ENCODE measurements at regions not wholly inside any gene's neighbourhood (a gene's known extent, or its start where the extent isn't known, plus 50 kb on each side); places are given as distances from the start of the nearest gene placed in this dataset.

DNA sequence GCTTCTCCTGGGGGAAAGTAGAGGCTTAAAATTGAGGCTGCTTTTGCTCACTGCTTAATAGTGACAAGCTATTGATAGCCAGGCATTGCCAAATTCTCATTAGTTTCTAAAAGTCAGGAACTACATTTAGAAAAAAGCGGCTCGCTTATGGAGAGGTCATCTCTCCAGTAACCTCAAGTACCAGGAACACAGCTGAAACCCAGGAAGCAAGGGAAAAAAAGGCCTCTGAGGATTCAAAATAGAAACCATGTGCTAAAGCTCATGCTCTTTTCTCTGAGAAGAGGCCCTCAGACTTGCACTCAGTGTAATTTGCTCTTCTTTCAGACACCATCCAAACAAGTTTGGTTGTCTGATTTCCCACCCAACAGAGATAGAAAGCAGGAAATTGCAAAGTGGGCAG, 261.4 kb upstream of the USP25 start:
- TF ChIP-seq ZNF331 (CRISPR knock-in tag; IDR thresholded peaks at IDR 0.05; ENCODE audit: low read depth): no peak
- TF ChIP-seq, protein P1, sequence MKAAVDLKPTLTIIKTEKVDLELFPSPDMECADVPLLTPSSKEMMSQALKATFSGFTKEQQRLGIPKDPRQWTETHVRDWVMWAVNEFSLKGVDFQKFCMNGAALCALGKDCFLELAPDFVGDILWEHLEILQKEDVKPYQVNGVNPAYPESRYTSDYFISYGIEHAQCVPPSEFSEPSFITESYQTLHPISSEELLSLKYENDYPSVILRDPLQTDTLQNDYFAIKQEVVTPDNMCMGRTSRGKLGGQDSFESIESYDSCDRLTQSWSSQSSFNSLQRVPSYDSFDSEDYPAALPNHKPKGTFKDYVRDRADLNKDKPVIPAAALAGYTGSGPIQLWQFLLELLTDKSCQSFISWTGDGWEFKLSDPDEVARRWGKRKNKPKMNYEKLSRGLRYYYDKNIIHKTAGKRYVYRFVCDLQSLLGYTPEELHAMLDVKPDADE (IDR thresholded peaks at IDR 0.05): no peak
- TF ChIP-seq CREB1 (CRISPR knock-in tag; IDR thresholded peaks at IDR 0.05; ENCODE audit: low read depth): no peak
- TF ChIP-seq EZH2phosphoT487 (IDR thresholded peaks at IDR 0.05; ENCODE audit: unreplicated experiment): no peak
- no peak for TF ChIP-seq POLR2AphosphoS5 (IDR thresholded peaks at IDR 0.05; ENCODE audit: low read depth)
- no peak for TF ChIP-seq STAT1 (IDR thresholded peaks at IDR 0.05; ENCODE audit: unreplicated experiment)
- TF ChIP-seq NANOG (IDR thresholded peaks at IDR 0.05; ENCODE audit: borderline replicate concordance): no peak
- TF ChIP-seq, protein P2, sequence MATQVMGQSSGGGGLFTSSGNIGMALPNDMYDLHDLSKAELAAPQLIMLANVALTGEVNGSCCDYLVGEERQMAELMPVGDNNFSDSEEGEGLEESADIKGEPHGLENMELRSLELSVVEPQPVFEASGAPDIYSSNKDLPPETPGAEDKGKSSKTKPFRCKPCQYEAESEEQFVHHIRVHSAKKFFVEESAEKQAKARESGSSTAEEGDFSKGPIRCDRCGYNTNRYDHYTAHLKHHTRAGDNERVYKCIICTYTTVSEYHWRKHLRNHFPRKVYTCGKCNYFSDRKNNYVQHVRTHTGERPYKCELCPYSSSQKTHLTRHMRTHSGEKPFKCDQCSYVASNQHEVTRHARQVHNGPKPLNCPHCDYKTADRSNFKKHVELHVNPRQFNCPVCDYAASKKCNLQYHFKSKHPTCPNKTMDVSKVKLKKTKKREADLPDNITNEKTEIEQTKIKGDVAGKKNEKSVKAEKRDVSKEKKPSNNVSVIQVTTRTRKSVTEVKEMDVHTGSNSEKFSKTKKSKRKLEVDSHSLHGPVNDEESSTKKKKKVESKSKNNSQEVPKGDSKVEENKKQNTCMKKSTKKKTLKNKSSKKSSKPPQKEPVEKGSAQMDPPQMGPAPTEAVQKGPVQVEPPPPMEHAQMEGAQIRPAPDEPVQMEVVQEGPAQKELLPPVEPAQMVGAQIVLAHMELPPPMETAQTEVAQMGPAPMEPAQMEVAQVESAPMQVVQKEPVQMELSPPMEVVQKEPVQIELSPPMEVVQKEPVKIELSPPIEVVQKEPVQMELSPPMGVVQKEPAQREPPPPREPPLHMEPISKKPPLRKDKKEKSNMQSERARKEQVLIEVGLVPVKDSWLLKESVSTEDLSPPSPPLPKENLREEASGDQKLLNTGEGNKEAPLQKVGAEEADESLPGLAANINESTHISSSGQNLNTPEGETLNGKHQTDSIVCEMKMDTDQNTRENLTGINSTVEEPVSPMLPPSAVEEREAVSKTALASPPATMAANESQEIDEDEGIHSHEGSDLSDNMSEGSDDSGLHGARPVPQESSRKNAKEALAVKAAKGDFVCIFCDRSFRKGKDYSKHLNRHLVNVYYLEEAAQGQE (IDR thresholded peaks at IDR 0.05; ENCODE audit: unreplicated experiment): no peak
- TF ChIP-seq ZNF114 (CRISPR knock-in tag; IDR thresholded peaks at IDR 0.05): no peak
- TF ChIP-seq EZH2 (IDR thresholded peaks at IDR 0.05; ENCODE audit: low read depth, unreplicated experiment): no peak
- TF ChIP-seq, protein P3, sequence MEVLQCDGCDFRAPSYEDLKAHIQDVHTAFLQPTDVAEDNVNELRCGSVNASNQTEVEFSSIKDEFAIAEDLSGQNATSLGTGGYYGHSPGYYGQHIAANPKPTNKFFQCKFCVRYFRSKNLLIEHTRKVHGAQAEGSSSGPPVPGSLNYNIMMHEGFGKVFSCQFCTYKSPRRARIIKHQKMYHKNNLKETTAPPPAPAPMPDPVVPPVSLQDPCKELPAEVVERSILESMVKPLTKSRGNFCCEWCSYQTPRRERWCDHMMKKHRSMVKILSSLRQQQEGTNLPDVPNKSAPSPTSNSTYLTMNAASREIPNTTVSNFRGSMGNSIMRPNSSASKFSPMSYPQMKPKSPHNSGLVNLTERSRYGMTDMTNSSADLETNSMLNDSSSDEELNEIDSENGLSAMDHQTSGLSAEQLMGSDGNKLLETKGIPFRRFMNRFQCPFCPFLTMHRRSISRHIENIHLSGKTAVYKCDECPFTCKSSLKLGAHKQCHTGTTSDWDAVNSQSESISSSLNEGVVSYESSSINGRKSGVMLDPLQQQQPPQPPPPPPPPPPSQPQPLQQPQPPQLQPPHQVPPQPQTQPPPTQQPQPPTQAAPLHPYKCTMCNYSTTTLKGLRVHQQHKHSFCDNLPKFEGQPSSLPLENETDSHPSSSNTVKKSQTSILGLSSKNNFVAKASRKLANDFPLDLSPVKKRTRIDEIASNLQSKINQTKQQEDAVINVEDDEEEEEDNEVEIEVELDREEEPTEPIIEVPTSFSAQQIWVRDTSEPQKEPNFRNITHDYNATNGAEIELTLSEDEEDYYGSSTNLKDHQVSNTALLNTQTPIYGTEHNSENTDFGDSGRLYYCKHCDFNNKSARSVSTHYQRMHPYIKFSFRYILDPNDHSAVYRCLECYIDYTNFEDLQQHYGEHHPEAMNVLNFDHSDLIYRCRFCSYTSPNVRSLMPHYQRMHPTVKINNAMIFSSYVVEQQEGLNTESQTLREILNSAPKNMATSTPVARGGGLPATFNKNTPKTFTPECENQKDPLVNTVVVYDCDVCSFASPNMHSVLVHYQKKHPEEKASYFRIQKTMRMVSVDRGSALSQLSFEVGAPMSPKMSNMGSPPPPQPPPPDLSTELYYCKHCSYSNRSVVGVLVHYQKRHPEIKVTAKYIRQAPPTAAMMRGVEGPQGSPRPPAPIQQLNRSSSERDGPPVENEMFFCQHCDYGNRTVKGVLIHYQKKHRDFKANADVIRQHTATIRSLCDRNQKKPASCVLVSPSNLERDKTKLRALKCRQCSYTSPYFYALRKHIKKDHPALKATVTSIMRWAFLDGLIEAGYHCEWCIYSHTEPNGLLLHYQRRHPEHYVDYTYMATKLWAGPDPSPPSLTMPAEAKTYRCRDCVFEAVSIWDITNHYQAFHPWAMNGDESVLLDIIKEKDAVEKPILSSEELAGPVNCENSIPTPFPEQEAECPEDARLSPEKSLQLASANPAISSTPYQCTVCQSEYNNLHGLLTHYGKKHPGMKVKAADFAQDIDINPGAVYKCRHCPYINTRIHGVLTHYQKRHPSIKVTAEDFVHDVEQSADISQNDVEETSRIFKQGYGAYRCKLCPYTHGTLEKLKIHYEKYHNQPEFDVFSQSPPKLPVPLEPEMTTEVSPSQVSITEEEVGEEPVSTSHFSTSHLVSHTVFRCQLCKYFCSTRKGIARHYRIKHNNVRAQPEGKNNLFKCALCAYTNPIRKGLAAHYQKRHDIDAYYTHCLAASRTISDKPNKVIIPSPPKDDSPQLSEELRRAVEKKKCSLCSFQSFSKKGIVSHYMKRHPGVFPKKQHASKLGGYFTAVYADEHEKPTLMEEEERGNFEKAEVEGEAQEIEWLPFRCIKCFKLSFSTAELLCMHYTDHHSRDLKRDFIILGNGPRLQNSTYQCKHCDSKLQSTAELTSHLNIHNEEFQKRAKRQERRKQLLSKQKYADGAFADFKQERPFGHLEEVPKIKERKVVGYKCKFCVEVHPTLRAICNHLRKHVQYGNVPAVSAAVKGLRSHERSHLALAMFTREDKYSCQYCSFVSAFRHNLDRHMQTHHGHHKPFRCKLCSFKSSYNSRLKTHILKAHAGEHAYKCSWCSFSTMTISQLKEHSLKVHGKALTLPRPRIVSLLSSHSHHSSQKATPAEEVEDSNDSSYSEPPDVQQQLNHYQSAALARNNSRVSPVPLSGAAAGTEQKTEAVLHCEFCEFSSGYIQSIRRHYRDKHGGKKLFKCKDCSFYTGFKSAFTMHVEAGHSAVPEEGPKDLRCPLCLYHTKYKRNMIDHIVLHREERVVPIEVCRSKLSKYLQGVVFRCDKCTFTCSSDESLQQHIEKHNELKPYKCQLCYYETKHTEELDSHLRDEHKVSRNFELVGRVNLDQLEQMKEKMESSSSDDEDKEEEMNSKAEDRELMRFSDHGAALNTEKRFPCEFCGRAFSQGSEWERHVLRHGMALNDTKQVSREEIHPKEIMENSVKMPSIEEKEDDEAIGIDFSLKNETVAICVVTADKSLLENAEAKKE (CRISPR knock-in tag; IDR thresholded peaks at IDR 0.05): no peak
- TF ChIP-seq, protein P4, sequence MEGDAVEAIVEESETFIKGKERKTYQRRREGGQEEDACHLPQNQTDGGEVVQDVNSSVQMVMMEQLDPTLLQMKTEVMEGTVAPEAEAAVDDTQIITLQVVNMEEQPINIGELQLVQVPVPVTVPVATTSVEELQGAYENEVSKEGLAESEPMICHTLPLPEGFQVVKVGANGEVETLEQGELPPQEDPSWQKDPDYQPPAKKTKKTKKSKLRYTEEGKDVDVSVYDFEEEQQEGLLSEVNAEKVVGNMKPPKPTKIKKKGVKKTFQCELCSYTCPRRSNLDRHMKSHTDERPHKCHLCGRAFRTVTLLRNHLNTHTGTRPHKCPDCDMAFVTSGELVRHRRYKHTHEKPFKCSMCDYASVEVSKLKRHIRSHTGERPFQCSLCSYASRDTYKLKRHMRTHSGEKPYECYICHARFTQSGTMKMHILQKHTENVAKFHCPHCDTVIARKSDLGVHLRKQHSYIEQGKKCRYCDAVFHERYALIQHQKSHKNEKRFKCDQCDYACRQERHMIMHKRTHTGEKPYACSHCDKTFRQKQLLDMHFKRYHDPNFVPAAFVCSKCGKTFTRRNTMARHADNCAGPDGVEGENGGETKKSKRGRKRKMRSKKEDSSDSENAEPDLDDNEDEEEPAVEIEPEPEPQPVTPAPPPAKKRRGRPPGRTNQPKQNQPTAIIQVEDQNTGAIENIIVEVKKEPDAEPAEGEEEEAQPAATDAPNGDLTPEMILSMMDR (conservative IDR thresholded peaks at IDR 0.05; ENCODE audit: low read depth in 2 of 2): no peak
- TF ChIP-seq JUNB (IDR thresholded peaks at IDR 0.05; ENCODE audit: unreplicated experiment): no peak
- no peaks in the 10 kb centered on the region for H3K79me2 ChIP-seq (replicated peaks; ENCODE audit: insufficient read depth)
- no peak overlapping the region for H3K4me3 Mint-ChIP-seq
- H3K4me1 ChIP-seq (ENCODE audit: insufficient read depth): no peaks in the 10 kb centered on the region
- H2AFZ ChIP-seq: 0 out of 2 replicates have a peak overlapping the region, but pooled peaks have one; percentile 81
- no peaks in the 10 kb centered on the region for H3K36me3 Mint-ChIP-seq (ENCODE audit: low read depth)
- no peak overlapping the region for H3K4me2 ChIP-seq
- DNase-seq (ENCODE audit: low spot score) (no peak), ATAC-seq (no peak)
- no peak overlapping the region for H3K27ac ChIP-seq (ENCODE audit: low read depth)
- peaks cover 10% of the 10 kb centered on the region; the same call in 1 of the 2 replicates for H3K9me2 ChIP-seq (ENCODE audit: insufficient read depth)
- H3K27me3 ChIP-seq (ENCODE audit: insufficient read depth): no peaks in the 10 kb centered on the region
- H3K4me1 Mint-ChIP-seq: no peaks in the 10 kb centered on the region; the same call in 2 of the 3 replicates
- H3F3A ChIP-seq (replicated peaks; ENCODE audit: low read depth): no peaks in the 10 kb centered on the region
- H4K20me1 ChIP-seq (replicated peaks; ENCODE audit: insufficient read depth): no peaks in the 10 kb centered on the region
- H3K9me3 Mint-ChIP-seq: no peaks in the 10 kb centered on the region
- H3K27ac Mint-ChIP-seq: no peak overlapping the region; the same call in 1 of the 2 replicates
- no peaks in the 10 kb centered on the region for H3K36me3 ChIP-seq (ENCODE audit: insufficient read depth)
- no peak overlapping the region for H3K4me3 ChIP-seq
- no peaks in the 10 kb centered on the region for H3K27me3 Mint-ChIP-seq (ENCODE audit: insufficient read depth, low read depth, poor library complexity)

All from GM23338 (cell line).